HuH-7 (cell line): ENCODE measurements at regions not wholly inside any gene's neighbourhood (a gene's known extent, or its start where the extent isn't known, plus 50 kb on each side); places are given as distances from the start of the nearest gene placed in this dataset.
A peak's percentile ranks its signal among the peaks of the same experiment; 100 is the strongest.

ENCODE experiments used
- DNase-seq: peaks from one replicate; pipeline ENCODE4 v3.0.0; 2011; ENCODE audit warnings: low spot score

DNA sequence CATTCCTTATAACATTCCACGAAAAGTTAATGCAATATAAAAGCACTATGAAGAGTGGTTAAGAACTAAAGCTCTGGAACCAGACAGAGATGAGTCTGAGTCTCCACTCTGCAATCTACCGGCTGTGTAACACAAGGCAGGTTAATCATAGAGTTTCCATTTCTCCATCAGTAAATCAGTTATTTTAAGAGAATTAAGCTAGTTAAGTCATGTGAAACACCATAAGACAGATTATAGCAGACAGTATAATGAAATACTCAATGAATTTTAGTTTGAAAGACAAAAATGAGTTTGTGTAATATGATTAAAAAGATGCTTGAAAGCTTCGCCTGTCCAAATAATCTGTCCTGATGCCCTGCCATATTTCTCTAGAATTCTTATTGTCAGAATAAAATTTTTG is 282.6 kb upstream of the ACTRT1 start:
- DNase-seq, result no peak

DNA sequence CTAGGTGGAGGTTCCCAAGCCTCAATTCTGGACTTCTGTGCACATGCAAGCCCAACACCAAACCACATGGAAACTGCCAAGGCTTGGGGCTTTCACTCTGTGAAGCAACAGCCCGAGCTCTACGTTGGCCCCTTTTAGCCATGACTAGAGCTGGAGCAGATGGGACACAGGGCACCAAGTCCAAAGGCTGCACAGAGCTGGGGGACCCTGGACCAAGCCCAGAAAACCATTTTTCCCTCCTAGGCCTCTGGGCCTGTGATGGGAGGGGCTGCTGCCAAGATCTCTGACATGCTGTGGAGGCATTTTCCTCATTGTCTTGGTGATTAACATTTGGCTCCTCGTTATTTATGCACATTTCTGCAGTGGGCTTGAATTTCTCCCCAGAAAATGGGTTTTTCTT is 258.7 kb upstream of the ACTRT1 start:
- DNase-seq, result no peak

DNA sequence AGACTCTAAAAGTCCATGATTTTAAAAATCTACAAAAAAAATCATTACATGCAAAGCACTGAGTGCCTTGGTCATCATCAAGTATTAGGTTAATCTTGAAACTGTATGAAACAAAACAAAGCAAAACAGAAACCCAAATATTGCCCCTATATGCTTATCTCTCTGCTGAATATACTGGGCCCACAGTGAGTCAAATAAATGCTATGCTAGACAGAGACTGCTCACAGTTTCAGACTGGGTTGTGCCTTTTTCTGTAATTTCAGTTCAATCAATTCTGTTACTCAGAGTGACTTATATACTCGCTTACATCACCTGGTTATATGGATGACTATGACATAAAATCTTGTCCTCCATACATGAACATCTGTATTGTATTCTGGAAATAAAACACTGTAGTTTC is 257.1 kb upstream of the ACTRT1 start:
- no peak for DNase-seq

DNA sequence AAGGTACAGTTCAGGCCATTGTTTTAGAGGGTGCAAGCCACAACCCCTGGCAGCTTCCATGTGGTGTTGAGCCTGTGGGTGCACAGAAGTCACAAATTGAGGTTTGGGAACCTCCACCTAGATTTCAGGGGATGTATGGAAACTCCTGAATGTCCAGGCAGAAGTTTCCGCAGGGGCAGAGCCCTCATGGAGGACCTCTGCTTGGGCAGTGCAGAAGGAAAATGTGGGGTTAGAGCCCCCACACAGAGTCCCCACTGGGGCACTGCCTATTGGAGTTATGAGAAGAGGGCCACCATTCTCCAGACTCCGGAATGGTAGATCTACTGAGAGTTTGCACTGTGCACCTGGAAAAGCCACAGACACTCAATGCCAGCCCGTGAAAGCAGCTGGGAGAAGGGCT is 242.0 kb upstream of the ACTRT1 start:
- DNase-seq, result no peak

- no peak for DNase-seq
Measured at GRCh38 chrX:128287693-128288092, 235.5 kb upstream of the ACTRT1 start.

- no peak for DNase-seq
Measured at GRCh38 chrX:128250621-128251020, 198.4 kb upstream of the ACTRT1 start.

DNA sequence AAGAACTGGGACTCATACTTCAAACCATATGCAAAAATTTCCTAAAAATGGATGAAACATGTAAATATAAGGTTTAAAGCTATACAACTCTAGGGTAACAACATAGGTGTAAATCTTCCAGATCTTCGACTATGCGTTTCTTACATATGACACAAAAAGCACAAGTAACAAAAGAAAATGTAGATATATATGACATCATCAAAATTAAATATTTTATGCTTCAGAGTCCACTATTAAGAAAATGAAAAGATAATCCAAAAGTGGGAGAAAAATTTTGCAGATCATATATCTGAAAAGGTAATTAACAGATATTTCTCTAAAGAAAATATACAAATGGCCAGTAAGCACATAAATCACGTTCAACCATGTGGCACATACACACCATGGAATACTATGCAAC is 164.2 kb upstream of the ACTRT1 start:
- DNase-seq, result no peak

DNA sequence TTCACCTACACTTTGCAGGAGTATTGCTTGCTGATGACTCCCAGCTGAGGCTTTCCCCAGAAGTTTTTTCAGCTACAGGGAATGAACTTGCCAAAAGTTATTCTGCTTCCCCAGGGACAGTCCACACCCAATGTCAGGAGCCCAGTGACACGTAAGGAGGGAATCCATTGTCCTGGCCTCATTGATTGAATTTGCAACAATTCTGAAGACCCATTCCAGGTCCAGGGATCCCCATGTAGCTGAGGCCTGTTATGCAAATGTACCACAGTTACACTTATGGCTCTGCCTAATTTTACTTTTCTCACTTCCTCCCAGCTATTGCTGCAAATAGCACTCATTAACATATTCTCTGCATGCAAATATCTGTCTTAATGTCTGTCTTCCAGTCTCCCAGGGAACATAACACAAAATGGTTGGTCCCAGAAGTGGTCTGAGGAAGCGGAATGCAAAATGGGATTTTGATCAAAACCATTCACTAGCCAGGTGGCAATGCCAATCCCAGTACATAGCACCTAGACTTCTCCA is 113.7 kb upstream of the ACTRT1 start:
- DNase-seq, result no peak

GRCh38 chrX:128156204-128156603 is 104.0 kb upstream of the ACTRT1 start:
- no peak for DNase-seq

DNA sequence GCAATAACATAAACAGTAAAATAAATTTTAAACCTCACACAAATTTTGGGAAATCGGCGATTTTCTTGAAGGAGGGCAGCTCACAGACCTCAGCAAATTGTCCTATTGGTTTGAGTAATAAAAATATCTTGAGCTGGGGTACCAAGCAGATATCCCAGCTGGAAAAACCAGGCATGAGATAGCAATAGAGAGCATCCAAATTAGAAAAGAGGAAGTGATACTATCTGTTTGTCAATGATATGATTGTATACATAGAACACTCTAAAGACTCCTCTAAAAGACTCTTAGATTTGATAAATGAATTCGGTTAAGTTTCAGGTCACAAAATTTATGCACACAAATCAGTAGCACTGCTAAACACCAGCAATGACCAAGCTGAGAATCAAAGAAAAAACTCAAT is 90.5 kb upstream of the ACTRT1 start:
- DNase-seq, result no peak

DNA sequence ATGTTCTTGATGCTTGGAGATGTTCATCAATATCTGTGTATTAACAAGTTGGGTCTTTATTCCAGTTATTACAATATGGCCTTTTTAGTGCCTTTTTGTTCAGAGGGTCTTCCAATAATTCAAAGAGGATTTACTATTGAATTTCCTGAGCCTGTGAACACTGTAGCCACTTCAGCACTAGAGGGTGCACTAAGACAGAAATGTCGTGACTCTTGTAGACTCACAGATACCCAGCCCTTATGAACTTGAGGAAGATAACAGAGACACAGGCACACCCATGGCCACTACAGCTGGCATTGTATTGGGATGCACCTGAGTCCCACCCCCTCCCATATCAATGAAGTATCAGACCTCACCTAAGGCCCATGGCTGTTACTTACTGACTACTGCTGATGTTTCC is 54.4 kb upstream of the ACTRT1 start:
- DNase-seq, result peak; percentile 5

DNA sequence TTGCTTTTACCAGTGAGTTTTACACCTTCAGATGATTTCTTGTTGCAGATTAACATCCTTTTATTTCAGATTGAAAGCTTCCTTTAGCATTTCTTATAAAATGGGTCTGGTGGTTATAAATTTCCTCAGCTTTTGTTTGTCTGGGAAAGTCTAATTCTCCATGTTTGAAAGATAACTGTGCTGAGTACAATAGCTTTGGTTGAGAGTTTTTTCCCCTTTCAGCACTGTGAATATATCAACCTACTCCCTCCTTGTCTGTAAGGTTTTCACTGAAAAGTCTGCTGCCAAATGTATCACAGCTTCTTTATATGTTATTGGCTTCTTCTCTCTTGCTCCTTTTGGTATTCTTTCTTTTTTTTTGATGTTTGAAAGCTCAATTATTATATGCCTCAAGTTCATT is 53.5 kb upstream of the ACTRT1 start:
- DNase-seq, result no peak
